Fibroblast of upper back skin (primary cell): ENCODE measurements at regions not wholly inside any gene's neighbourhood (a gene's known extent, or its start where the extent isn't known, plus 50 kb on each side); places are given as distances from the start of the nearest gene placed in this dataset.

Source experiments
- DNase-seq: peaks from one replicate; pipeline ENCODE4 v3.0.0-alpha.2; 2013

- DNase-seq = no peak
Observed at GRCh38 chr6:77979204-77979603, 326.4 kb downstream of the MEI4 start.

DNA sequence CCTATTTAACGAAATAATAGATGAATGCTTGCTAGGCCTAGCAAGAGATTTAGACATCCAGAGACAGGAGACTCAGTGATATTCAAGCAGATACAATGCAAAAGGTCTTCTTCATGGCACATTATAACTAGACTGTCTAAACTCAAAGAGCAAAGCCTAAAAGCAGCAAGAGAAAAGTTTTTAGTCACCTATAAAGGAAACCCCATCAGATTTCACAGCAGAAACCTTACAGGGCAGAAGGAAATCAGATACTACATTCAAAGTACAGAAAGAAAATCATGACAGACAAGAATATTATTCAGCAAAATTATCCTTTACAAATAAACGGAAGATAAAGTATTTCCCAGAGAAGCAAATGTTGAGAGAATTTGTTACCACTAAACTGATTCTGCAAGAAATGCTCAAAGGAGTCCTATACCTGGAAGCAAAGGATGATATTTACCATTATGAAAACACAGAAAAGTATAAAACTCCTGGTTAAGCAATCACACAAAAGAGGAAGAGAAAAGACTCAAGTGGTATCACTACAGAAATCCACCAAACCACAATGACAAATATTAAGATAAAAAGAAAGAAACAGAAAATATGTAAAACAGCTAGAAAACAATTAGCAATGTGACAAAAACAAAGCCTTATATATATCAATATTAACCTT is 333.7 kb downstream of the MEI4 start:
- no peak for DNase-seq

- no peak for DNase-seq
Observed at GRCh38 chr6:77987035-77987384, 334.2 kb downstream of the MEI4 start.

DNA sequence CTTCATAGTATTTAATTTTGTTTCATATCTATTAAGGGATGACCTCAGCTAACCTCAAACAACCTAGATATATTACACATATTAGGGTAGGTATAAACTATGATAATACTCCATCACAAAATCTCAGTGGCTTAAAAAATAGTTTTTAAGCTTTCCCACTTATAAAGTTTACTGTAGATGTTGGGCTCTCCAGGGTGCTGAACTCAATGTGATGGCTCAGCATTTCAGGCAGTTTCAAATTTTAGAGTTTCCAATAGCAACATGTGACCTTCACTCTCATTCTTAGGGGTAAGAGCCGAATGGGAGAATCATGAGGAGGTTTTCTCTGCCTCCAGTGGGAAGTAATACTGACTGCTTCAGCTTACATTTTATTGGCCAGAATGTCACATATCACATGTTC is 357.3 kb downstream of the MEI4 start:
- no peak for DNase-seq

DNA sequence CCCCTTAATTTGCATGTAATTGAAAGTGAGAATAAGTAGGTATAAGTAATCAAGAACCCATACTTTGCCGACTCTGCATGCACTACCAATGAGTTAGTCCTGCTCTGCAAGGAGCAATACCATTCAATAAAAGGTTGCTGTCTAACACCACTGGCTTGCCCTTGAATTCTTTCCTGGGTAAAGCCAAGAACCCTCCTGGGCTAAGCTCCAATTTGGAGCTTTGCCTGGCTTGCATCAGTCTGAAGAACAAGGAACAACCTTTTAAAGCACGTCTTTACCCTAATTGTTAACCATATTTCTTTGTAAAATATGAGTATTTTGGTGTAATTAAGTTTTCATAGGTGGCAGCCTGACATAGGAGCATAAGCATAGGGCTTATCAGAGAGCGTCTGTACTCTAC is 367.7 kb downstream of the MEI4 start:
- DNase-seq = no peak

DNA sequence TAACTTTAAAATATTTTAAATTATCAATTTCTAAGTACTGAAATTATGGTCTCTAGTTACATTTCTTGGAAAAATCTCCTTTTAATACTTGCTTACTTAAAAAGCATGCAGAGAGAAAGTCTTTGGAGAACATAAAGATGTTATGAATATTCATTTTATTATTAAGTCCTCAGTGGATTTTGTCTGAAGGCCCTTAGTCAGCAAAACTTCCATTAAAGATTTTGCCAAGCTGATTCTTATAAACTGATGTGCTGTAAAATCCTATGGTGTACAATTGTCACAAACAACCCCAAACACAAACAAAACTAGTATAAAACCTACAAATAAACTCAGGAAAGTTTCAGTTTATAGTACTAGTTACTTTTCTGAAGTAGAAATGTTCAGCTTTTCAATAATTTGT is 372.7 kb downstream of the MEI4 start:
- DNase-seq = no peak

GRCh38 chr6:78031228-78031627 is 378.4 kb downstream of the MEI4 start:
- no peak for DNase-seq

GRCh38 chr6:78059171-78059570 is 406.3 kb downstream of the MEI4 start:
- DNase-seq = no peak

GRCh38 chr6:78062993-78063392 is 410.2 kb downstream of the MEI4 start:
- DNase-seq = no peak

DNA sequence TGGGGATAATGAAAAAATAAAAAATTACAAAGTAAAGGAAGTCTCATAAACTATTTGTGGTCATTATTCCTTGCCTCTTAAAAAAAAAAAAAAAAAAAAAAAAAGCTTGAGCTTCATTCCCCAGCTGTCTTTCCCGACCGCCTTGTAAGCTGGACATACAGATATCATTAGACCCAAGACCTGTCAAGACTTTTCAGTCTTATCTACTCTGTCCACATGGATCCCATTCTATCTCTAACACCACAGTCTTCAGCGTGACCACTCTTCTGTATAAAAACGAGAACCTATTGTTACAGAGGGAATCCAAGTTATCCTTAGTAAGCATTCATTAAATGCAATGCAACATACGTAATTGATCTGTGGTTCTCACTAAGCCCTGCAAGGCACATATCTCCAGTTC is 423.5 kb downstream of the MEI4 start:
- DNase-seq = no peak

- peak; percentile 26 for DNase-seq
Observed at GRCh38 chr6:78089531-78089930, 436.7 kb downstream of the MEI4 start.

DNA sequence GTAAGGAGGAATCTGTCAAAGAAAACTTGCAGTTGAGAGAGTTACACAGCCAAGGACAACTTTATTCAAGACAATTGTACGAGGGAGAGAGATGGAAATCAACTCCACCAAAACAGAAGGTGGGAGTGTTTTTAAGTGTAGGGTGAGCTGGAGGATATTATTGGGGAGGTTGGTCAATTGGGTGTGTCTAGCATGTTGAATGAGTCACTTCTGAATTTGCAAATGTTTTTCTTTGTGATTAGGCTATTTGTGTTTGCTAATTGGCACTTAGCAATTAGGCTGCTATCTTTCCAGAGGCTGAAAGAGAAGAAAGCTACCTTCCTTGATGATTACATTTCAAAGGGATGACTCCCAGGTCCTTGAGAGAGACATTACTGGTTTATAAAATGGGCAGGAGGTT is 441.1 kb downstream of the MEI4 start:
- no peak for DNase-seq

GRCh38 chr6:78101387-78101786 is 448.5 kb downstream of the MEI4 start:
- DNase-seq = no peak

DNA sequence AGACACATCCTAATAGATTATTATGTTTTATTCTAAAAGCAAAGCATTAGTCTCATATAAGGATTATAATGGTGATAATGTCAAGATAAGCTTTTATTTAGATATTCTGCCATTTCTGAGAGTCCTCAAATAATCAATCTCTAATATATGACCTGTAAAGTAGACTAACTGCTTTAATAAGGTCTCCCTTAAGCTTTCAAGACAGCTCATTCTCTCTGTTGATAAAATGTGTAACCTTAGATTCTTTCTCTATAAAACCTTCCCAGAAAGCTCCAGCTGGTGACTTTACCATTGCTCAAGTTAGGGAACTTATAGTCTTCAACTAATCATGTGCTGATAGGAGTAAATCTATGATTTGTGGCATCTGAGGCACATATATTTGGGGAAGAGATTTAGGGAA is 457.8 kb downstream of the MEI4 start:
- DNase-seq = no peak

DNA sequence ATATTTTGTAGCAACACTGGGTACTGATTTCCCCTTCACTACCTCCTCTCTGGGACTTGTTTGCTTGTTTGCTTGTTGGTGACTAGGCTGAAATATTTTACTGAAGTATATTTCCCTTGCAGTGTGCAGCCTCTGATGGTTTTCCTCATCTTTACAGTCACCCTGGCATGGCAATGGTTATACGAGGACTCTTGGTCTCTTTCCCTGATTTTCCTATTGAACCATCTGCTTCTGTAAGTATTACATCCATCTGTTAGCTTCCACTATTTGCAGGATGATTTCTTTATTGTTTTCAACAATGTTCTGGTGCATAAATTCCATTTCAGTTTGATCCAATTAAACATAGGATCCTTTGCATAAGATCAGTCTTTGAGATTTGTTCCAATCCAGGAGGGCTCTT is 465.1 kb downstream of the MEI4 start:
- no peak for DNase-seq

- no peak for DNase-seq
Observed at GRCh38 chr6:78131521-78131920, 478.7 kb downstream of the MEI4 start.

GRCh38 chr6:78132671-78133410 is 480.0 kb downstream of the MEI4 start:
- no peak for DNase-seq

GRCh38 chr6:78150425-78150824 is 497.6 kb downstream of the MEI4 start:
- no peak for DNase-seq

- no peak for DNase-seq
Observed at GRCh38 chr6:78153976-78154375, 501.1 kb downstream of the MEI4 start.

DNA sequence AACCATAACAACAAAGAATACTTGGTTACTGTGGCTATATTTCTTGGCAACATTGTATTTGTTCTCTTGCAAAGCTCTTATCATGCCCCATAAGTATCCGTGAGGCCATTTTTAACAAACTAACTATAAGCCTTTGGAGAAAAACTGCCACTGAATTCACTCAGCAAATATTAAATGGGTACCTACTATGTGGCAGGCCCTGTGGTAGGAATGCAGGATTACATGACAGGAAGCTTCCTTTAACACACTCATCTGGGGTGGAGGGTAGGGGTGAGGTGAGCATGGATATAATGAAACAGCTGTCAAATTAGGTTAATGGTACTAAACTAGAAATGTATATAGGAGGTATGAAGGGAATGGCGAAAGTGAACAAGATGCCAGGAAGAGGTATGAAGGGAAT is 504.8 kb downstream of the MEI4 start:
- DNase-seq = no peak

- no peak for DNase-seq
Observed at GRCh38 chr6:78188891-78189290, 536.1 kb downstream of the MEI4 start.

GRCh38 chr6:78192057-78192456 is 539.2 kb downstream of the MEI4 start:
- DNase-seq = no peak

DNA sequence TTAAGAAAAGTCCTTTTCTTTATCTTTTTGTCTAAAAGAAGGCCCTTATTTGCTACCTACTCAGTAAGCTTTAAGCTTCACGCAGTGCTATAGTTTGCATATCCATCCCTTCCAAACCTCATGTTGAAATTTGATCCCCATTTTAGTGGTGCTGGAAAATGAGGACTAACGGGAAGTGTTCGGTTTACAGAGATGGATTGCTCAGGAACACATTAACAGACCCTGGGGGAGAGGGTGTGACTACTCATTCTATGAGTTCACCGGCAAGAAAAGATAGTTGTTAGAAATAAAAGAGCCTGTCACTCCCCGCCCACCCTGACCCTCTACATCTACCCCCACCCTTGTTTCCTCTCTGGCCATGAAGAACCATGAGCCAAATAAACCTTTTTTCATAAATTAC is 546.2 kb downstream of the MEI4 start:
- peak; percentile 30 for DNase-seq

GRCh38 chr6:78222226-78222625 is 569.4 kb downstream of the MEI4 start:
- no peak for DNase-seq

DNA sequence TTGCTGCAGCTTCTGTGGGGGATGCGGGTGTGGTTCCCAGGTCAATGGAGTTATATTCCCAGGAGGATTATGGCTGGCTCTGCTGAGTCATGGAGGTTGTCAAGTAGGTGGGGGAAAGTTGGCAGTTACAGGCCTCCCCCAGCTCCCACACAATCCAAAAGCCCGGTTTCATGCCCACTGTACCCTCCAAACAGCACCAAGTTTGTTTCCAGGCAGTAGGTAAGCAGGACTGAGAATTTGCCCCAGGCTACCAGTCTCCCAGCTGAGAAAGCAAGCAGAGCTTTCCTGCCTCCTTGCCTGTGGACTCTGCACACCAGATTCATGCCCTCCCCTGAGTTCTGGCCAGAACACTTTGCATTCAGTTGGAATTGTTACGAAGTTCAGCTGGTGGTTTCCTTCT is 578.2 kb downstream of the MEI4 start:
- no peak for DNase-seq
